ENCODE measurements at regions not wholly inside any gene's neighbourhood (a gene's known extent, or its start where the extent isn't known, plus 50 kb on each side); places are given as distances from the start of the nearest gene placed in this dataset.

- TF ChIP-seq POLR2AphosphoS5 (IDR thresholded peaks at IDR 0.05) (no peak), CTCF (IDR thresholded peaks at IDR 0.05) (no peak), POLR2A (IDR thresholded peaks at IDR 0.05; ENCODE audit: low read depth) (no peak)
Measured at GRCh38 chr6:4336778-4337442, 201.5 kb upstream of the ECI2 start.
